Cardiac septum (tissue), 1 donor: ENCODE measurements at regions not wholly inside any gene's neighbourhood (a gene's known extent, or its start where the extent isn't known, plus 50 kb on each side); places are given as distances from the start of the nearest gene placed in this dataset.
"Not testable (repeated sequence)": the region's sequence is repeated elsewhere in the genome, so short reads cannot be mapped to it uniquely, and the experiment has no call there.

Source experiments
- DNase-seq: peaks from one replicate; pipeline ENCODE4 v3.0.0-alpha.2; 2020; ENCODE audit warnings: low spot score
- intact Hi-C: fragments of 100-400 bp; cut with DNase I; formaldehyde crosslinking; loops from one replicate; pipeline ENCODE4 v1.14.0; 2022
- donor health status: DM: no; HTN: no; CAD: no.

- intact Hi-C loops, DNase-seq: not testable (repeated sequence)
These were observed 161.3 kb downstream of the ZIC4 start for GRCh38 chr3:147245022-147245421.

- DNase-seq, result no peak
- intact Hi-C loops, result no loop called here
These were observed 161.9 kb downstream of the ZIC4 start for GRCh38 chr3:147244397-147244796.

- intact Hi-C loops, result no loop called here
- DNase-seq, result no peak
These were observed 165.8 kb downstream of the ZIC4 start for GRCh38 chr3:147240581-147240980.

- DNase-seq, result no peak
- intact Hi-C loops, result no loop called here
These were observed 168.4 kb downstream of the ZIC4 start for GRCh38 chr3:147237991-147238390.

- intact Hi-C loops, DNase-seq: not testable (repeated sequence)
These were observed 174.4 kb downstream of the ZIC4 start for GRCh38 chr3:147231980-147232379.

- intact Hi-C loops, result no loop called here
- DNase-seq, result no peak
These were observed 175.2 kb downstream of the ZIC4 start for GRCh38 chr3:147231111-147231510.

GRCh38 chr3:147222291-147222690 is 184.1 kb downstream of the ZIC4 start:
- intact Hi-C loops, result no loop called here

GRCh38 chr3:147218965-147219364 is 187.4 kb downstream of the ZIC4 start:
- no peak for DNase-seq
- intact Hi-C loops, result no loop called here

More at GRCh38 chr3:147222291-147222690, 184.1 kb downstream of the ZIC4 start:
- no peak for DNase-seq

GRCh38 chr3:147216143-147216673 is 190.1 kb downstream of the ZIC4 start:
- DNase-seq, result no peak
- intact Hi-C loops, result no loop called here

GRCh38 chr3:147215660-147216059 is 190.7 kb downstream of the ZIC4 start:
- DNase-seq, result no peak
- intact Hi-C loops, result no loop called here

GRCh38 chr3:147213633-147214032 is 192.7 kb downstream of the ZIC4 start:
- no peak for DNase-seq
- intact Hi-C loops, result no loop called here

GRCh38 chr3:147210676-147211075 is 195.7 kb downstream of the ZIC4 start:
- no peak for DNase-seq
- intact Hi-C loops, result no loop called here

- no peak for DNase-seq
- intact Hi-C loops, result no loop called here
These were observed 205.3 kb downstream of the ZIC4 start for GRCh38 chr3:147201086-147201485.

- no peak for DNase-seq
- intact Hi-C loops, result no loop called here
These were observed 205.8 kb downstream of the ZIC4 start for GRCh38 chr3:147200545-147200944.

- no peak for DNase-seq
- intact Hi-C loops, result loop anchor here (10.0 kb wide), 1 partner anchor 383 kb away; no protein-coding TSS in a partner anchor
These were observed 208.6 kb downstream of the ZIC4 start for GRCh38 chr3:147197739-147198138.

GRCh38 chr3:147195887-147196286 is 210.5 kb downstream of the ZIC4 start:
- intact Hi-C loops, result loop anchor here (10.0 kb wide), 1 partner anchor 381 kb away; no protein-coding TSS in a partner anchor
- no peak for DNase-seq

- DNase-seq, result no peak
- intact Hi-C loops, result loop anchor here (10.0 kb wide), 1 partner anchor 377 kb away; no protein-coding TSS in a partner anchor
These were observed 214.5 kb downstream of the ZIC4 start for GRCh38 chr3:147191795-147192385.

GRCh38 chr3:147189016-147189415 is 217.3 kb downstream of the ZIC4 start:
- intact Hi-C loops, result loop anchor here (5.0 kb wide), 1 partner anchor 437 kb away; no protein-coding TSS in a partner anchor
- DNase-seq, result no peak

- intact Hi-C loops, result loop anchor here (5.0 kb wide), 1 partner anchor 435 kb away; no protein-coding TSS in a partner anchor
- DNase-seq, result no peak
These were observed 218.7 kb downstream of the ZIC4 start for GRCh38 chr3:147187687-147188086.

GRCh38 chr3:147185781-147186180 is 220.6 kb downstream of the ZIC4 start:
- intact Hi-C loops, result loop anchor here (5.0 kb wide), 1 partner anchor 433 kb away; no protein-coding TSS in a partner anchor
- DNase-seq, result no peak

- intact Hi-C loops, result loop anchor here (5.0 kb wide), 1 partner anchor 432 kb away; no protein-coding TSS in a partner anchor
- DNase-seq, result no peak
These were observed 221.5 kb downstream of the ZIC4 start for GRCh38 chr3:147184794-147185193.
